ENCODE measurements at regions not wholly inside any gene's neighbourhood (a gene's known extent, or its start where the extent isn't known, plus 50 kb on each side); places are given as distances from the start of the nearest gene placed in this dataset.

DNA sequence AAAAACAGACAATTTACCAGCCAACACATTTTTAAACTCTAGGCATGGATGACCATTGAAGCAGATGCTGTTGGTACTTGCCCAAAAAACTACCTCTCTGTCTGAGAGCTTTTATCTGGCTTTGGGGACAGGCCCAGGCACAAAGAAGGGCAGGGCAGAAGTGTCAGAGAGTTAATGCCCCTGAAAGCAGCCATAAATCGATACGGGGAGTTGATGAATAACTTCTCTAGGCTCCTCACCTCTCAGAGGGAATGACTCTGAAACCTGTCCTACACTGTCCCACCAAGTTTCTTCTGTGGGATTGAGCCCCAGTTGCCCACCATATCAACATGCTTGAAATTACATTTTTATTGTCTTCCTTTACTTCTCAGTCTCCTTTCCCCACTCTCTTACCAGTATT, 113.0 kb upstream of the DAAM1 start:
- no peak for DNase-seq

DNA sequence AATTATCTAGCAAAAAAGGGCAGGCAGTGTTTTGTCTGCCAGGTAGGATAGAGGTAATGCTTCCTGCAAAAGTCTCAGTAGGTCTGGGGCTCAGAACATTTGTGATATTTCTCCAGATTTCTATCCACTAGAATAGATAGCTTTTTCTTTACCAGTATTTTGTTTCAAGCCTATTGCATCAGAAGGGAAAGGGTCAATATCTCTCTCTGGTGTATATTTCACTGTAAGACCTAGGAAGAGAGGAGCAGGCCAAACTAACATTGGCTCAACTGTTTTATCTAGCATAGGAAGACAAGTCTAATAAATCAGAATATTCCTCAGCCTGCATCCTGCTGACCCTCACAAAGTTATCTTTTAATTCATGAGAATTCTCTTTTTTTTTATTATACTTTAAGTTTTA, 106.7 kb upstream of the DAAM1 start:
- DNase-seq = no peak

DNA sequence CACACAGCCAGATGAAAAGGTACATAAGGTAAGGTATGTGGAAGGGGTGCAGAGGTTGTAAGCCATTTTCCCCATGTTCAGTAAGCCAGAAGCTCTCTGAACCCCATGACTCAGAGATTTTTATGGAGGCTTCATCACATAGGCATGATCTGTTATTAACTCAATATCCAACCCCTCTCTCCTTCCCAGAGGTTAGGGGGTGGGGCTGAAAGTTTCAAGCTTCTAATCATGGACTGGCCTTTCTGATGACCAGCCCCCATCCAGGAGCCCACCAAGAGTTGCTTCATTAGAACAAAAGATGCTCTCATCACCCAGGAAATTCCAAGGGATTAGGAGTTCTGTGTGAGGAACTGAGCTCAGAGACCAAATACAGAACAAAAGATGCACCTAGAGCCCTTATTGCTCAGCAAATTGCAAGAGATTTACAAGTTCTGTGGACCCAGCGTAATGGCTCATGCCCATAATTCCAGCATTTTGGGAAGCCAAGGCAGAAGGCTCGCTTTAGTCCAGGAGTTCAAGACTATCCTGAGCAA, 103.2 kb upstream of the DAAM1 start:
- peak; percentile 22 for DNase-seq

DNA sequence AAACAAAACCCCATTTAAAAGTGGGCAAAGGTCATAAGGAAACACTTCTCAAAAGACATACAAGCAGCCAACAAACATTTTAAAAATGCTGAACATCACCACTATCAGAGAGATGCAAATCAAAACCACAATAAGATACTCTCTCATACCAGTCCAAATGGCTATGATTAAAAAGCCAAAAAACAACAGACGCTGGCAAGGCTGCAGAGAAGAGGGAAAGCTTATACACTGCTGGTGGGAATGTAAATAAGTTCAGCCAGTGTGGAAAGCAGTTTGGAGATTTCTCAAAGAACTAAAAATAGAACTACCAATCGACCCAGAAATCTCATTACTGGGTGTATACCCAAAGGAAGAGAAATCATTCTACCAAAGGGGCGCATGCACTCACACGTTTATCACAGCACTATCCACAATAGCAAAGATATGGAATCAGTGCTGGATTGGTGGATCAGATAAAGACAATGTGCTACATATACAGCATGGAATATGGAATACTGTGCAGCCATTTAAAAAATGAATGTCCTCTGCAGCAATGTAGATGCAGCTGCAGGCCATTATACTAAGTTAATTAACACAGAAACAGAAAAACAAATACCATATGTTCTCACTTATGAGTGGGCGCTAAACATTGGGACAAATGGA, 102.1 kb upstream of the DAAM1 start:
- DNase-seq = no peak

DNA sequence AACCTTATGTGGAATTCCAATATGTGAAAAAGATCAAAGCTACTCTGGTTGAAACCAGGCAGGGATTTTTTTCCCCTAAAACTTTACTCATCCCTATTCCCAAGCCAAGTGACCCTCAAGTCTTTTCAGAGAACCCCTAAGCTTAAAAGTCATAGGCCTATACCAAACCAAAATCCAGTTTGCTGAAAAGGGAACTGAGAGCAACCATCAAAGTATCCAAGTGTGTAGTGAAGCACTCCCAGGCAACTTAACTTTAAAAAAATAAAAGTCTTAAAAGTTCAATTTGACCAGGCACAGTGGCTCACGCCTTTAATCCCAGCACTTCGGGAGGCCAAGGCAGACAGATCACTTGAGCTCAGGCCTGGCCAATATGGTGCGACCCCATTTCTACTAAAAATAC, 101.2 kb upstream of the DAAM1 start:
- no peak for DNase-seq

DNA sequence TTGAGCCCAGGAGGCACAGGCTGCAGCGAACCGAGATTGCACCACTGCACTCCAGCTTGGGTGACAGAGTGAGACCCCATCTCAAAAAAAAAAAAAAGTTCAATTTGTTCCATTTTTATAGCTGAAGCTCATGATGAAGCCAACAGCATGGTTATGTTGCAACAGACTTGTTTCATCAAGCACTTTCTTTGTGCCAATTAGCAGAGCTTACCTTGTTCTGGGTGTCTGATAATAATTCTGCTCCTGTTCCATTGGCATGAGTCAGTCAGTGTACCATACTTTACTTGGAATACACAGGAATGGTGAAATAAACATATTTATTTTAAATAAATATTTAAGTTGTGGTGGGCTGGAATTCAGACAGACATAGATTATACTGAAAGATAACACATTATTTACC, 100.8 kb upstream of the DAAM1 start:
- DNase-seq = no peak

DNA sequence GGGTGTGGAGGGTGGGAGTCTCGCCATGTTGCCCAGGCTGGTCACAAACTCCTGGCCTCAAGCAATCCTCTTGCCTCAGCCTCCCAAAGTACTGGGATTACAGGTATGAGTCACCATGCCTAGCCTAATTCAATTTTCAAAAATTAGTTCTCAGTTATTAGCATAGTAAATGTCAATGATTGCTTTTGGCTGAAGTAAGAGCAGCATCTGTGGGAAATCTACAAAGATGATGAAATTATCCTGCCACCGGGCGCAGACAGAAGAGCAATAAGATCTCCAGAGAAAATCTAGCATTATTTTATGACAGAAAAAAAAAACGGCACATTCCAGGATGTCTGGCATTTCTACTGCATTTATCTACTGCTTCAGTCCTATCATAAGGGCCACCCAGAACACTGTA, 97.9 kb upstream of the DAAM1 start:
- no peak for DNase-seq

DNA sequence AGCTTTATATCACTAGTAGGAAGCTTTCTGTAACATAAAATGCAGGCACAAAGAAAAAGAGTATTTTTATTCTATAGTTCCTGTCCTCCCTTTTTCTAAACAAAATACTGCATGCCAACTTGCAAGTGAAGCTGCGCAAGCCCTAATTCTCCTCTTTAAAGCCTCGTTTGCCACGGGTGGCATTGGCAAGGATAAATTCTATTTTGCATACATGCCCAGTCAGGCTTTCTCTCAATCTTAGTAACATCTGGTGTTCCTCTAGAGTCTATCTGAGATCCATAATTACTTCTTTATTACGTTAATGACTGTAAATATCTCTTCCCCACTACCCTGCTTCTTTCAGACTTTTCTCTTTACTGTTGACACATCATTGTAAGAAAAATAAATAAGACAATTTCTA, 97.1 kb upstream of the DAAM1 start:
- no peak for DNase-seq

DNA sequence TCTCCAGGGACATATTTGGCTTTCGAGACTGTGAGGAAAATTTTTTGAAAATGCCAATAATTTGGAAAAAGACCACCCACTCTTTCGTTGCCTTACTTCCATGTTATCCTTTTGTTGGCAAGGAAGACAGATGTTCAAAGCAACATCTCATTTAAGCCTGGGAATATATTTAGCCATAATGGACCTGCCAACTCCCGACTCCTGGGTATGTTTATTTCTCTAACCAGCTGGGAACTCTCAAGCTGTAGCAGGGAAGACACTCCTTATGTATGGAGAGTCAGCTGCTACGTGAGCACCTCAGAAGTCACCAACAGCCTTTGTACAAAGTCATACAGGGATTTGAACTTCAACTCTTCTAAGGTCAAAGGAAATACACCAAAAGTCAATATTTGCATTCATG, 96.5 kb upstream of the DAAM1 start:
- DNase-seq = no peak

DNA sequence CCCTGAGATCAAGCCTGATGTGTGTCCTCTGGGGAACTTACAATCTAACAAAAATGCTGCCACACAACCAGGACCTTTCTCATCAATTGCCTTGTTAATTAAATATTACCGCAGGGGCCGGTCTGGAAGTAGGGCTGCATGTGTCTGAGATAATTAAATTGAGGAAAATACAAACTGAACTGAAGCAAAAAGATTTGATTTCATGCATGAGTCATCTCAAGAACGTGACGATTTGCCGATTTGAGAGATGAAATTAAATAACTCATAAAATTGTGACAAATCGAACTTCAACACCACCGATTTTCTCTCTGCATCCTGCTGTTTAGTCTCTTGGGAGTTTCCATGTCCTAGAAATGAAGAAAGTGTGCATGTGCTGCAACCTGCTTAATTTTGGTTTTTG, 94.6 kb upstream of the DAAM1 start:
- DNase-seq = no peak

DNA sequence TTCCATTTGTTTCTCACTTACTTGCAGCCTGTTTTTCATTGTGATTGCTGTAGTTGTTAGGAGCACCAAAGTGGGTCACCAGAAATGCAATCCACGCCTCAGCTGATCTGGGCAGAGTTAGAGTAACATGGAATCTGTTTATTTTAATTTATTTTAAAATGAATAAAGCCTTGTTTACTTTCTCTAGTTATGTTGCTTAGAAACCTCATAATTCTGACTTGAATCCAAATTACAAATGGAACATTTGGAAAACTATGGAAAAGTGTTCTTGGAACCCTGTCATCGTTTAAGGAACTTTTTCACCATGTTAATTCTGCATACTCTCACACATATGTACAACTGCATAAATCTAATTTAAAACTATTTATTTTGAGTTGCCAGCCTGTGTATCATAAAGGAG, 92.2 kb upstream of the DAAM1 start:
- no peak for DNase-seq

DNA sequence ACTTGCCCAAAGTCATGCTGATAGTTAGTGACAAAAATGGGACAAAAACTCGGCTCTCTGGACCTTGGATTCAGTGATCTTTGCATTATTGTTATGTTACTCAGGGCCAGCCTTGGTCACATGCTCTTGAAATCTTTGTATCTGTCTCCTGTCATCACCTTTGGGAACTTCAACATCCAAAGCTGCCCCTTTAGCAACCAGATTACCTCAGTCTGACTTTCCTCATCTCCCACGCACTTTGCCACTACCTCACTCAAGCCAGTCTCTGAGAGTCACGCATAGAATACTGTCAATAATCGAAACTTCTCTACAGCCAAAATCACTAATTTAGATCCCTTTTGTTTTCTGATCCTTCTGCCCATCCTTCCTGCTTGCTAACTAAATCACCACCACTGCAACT, 90.8 kb upstream of the DAAM1 start:
- DNase-seq = no peak

DNA sequence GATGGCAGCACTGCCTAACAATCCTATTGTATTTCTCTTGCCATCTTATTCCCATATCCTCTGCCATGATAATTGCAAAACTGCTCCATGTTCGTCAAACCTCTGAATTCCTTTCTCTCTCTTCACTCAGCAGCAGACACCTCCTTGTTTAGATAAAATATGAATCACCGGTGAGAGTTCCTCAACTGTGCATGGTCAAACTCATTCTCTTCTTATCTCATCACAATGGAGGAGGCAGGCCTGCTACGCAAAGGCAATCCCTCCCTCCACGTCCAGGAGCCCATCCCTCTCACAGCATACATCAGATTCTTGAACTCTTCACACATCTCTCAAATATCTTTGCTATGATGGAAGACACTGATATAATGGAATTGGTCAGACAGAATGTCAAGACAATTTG, 90.1 kb upstream of the DAAM1 start:
- peak; percentile 91 for DNase-seq

DNA sequence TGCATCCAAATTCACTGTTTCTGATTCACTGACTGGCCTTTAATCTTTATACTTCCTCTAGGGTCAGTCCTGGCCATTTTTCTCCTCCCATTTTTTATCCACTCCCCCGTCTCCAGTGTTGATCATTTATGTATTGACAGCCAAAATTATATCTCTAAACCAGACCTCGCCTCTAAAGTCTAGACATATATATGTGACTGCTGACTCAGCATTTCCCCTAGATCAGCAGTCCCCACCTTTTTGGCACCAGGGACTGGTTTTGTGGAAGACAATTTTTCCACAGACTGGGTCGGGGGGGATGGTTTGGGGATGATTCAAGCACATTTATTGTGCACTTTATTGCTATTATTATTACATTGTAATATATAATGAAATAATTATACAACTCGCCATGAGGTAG, 88.3 kb upstream of the DAAM1 start:
- DNase-seq = no peak

DNA sequence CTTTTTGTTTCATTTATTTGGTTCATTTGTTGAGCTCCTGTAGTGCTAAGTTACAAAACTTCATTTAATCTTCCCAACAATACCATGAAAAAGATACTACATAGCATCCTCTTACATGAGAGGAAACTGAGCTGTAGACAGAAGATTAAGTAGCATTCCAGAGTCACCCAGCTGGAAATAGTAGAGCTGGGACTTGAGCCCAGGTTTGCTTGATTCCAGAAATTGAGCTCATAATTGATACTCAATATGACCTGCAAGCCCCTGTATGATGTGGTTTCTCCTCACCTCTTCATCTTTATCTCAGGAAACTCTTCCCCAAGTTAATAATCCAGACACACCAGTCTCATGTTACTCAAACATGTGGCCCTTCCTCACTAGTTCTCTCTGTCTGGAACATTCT, 87.0 kb upstream of the DAAM1 start:
- no peak for DNase-seq

DNA sequence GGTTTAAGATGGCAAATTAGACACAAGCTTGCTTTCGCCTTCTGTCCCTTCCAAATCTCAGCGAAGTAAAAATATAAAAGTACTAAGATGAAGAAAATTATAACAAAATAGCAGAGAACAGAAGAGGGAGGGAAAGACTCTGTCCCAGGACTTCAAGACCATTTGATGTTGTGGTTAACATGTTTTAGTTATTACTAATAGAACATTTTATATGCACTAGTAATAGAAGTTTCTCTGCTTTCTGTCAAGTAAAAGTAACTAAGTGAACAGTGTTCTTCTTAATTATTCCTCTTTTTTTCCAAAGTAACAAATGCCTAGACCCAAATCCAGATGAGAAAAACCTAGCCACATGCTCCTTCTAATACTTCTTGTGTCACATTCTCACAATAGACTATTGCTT, 85.1 kb upstream of the DAAM1 start:
- peak; percentile 75 for DNase-seq

DNA sequence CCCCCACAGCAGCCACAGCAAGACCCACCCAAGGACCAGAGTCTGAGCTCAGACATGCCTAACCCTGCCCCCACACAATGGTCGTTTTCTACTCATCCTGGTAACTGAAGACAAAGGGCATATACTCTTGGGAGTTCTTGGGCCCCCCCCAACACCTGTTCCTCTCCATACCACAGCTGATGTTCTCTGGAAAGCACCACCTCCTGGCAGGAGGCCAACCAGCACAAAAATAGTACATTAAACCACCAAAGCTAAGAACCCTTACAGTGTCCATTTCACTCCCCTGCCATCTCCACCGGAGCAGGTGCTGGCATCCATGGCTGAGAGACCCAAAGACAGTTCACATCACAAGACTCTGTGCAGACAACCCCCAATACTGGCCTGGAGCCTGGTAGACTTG, 80.6 kb upstream of the DAAM1 start:
- DNase-seq = no peak

DNA sequence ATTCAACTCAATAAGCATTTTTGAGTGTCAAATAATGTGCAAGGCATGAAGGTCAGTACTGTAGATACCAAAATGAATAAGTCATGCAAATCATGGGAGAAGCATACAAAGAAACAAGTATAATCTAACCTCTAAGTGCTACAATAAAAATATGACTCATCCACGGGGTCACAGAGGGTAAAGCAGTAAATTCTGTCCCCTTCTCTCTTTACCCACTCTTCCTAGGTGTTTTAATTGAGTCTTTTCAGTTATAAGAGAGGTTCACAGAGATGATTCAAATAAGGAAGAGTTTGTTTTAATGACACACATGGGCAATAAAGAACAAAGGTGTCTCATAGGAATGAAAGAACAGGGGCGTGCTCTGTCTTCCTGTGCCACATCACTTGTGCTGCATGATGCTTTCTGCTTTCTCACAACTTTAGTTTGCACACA, 71.5 kb upstream of the DAAM1 start:
- peak; percentile 19 for DNase-seq

DNA sequence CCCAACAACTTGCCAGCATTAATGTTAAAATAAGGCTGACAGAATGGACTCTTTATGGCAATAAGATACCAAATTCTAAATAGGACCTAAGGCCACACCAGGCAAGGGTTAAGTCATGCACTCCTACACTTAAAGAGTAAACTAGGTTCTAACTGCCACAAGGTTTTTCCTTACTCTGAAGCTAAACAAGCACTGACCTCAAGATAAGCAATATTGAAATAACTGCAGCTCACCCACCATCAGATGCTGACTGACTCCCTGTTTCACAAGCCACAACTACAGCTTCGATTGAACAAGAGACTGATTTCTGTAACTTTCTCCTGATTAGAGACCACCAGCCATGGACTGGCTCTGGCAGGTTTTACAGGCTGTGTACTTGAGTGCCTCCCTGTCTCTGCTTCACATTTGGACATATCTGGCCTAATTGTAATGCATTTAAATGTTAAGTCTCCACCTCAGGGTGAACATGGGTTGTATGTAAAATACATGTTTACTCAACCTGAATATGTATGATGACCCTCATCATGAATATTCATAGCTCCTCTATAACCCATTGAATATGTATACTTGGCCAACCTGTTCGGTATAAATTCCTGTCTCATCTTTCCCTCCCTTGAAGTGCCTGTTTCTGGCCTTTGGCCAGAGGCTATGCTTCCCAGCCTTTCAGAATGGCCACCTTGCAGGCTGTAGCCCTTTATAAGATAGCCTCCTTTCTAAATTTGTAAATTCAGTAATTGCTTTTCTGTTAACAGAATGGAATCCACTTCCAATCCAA, 70.5 kb upstream of the DAAM1 start:
- no peak for DNase-seq

DNA sequence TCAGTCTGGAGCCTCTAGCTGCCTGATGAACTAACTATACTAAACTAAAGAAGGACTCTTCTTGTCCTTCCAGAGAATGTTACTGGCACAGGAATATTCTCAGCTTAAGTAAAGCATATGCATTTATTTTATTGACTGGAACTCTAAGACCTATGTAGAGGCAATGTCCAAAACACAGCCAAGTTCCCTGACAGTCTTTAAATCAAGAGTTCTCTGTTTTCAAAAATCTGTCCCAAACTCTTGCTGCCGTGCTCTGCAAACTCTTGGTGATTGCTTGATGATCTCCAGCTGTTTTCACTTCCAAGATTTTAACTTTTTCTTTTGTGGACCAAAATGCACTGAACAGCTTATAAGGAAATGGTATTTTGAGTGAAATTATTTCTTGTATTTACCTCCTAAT, 67.5 kb upstream of the DAAM1 start:
- no peak for DNase-seq

DNA sequence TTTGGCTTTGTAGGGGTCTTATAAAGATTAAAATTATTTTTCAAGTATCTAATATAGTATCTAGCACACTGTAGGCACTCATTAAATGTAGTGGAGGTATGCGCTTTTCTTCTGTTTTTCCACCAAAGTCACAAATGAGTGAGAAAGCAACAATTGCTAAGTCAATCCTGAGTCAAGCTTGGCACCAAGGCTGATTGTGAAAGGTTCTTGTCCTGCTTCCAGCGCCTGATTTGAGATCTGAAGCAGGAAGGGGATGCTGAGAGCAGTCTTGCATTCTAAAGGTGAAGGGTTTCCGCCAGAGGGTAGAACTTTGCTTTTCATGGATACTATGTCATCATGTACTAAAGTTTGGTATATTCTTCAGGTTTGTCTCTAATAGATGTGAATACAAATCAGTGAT, 64.9 kb upstream of the DAAM1 start:
- peak; percentile 47 for DNase-seq

DNA sequence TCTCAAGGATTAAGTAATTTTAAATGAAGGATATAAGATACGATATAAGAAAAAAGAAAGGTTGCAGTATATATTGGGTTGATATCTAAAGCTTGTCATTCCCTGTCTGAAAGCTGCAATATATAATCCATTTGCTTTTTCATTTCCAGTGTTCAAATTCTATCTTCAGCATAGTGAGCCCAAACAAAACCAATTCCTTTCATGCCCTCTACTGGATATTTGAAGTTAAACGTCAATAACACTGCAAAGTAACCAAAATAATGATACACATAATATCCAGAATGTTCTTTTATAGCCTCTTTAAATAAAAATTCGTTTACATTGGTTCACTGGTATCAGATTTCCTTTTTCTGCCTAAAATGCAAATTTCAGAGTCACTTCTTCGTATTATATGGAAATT, 64.5 kb upstream of the DAAM1 start:
- peak; percentile 49 for DNase-seq

DNA sequence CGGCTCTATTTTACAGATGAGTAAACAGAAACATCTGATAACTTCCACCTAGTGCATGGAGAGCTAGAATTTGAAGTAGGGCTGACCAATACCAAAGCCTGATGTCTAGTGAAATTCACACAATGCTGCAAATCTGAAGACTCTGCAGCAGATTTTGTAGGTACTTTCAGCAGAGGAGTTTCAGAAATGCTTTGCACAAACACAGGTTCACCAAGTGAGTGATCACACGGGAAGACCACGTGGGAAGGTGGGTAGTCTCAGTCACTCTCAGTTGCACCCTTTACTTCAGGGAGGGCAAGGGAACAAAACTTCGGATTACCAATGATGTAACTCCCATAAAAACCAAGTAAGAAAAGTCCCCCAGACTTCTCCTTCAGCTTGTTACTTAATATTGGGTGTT, 63.3 kb upstream of the DAAM1 start:
- no peak for DNase-seq

DNA sequence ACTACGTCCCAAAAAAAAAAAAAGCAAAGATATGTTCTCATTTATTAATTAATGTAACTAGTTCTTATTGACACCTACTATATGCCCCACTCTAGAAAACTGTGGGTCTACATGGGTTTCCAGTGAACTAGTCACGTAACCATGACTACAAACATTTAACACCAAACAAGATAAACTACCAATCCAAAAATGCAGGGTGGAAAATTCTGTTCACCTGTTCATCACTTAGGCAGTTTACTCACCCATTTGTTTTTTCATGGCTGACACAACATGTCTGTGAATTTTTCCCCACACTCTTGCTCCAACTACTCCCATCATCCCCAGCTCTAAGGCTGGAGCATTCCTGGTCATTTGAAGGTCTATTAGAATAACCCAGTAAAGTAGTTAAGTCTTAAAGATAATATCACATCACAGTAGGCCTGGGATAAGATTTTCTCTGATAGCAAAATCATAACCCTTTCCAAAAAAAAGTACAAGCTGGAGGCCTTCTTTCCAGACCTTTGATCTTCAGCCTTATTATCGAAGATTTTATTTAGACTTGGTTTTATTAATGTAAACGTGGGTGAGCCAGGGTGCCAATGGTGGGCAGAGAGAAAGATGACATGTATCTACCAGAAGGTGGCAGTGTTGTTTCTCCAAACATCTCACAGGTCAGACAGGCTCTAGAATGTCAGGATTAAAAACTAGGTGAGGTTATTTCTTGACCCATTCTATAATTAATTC, 61.6 kb upstream of the DAAM1 start:
- DNase-seq = peak; percentile 57

Data from HCEC 1CT (cell line).